Thoracic aorta (tissue), 2 donors: ENCODE measurements at regions not wholly inside any gene's neighbourhood (a gene's known extent, or its start where the extent isn't known, plus 50 kb on each side); places are given as distances from the start of the nearest gene placed in this dataset.

Experiments used
- ATAC-seq: fragments of 150-250 bp; one replicate; pipeline ENCODE4 v1.8.0; 2017; ENCODE audit warnings: low read depth; ENCODE audit not compliant: insufficient number of reproducible peaks, low FRiP score
- DNase-seq: peaks from one replicate; pipeline ENCODE4 v3.0.0-alpha.2; 2020; ENCODE audit warnings: low spot score
- H3K27ac ChIP-seq, 2 donors: fragments of 200-600 bp; sonication (generic); 1 replicate in 1 of 2; 2 replicates in 1 of 2; pipeline ENCODE4 v1.5.1; 2016; ENCODE audit warnings: mild to moderate bottlenecking in 2 of 2, moderate library complexity in 2 of 2
- H3K27me3 ChIP-seq: fragments of 200-600 bp; sonication (generic); replicated peaks from 2 replicates; pipeline ENCODE4 v1.6.0; 2016; ENCODE audit warnings: mild to moderate bottlenecking; ENCODE audit not compliant: insufficient read depth
- H3K36me3 ChIP-seq: fragments of 200-600 bp; sonication (generic); one replicate; pipeline ENCODE4 v1.5.1; 2016
- H3K4me1 ChIP-seq, 2 donors: fragments of 200-600 bp; sonication (generic); 1 replicate in 1 of 2; 2 replicates in 1 of 2; pipeline versions ENCODE4 v1.5.1 to v1.6.0; 2016; ENCODE audit warnings: low read depth in 2 of 2, mild to moderate bottlenecking in 1 of 2; ENCODE audit not compliant: control insufficient read depth in 1 of 2
- H3K4me3 ChIP-seq: fragments of 200-600 bp; sonication (generic); 2 replicates; pipeline ENCODE4 v1.5.1; 2016; ENCODE audit warnings: mild to moderate bottlenecking
- H3K9me3 ChIP-seq: fragments of 200-600 bp; sonication (generic); 2 replicates; pipeline ENCODE4 v1.5.1; 2016
- CTCF ChIP-seq: fragments of 200-600 bp; sonication (generic); IDR thresholded peaks from one replicate; pipeline ENCODE4 v1.5.1; 2019; ENCODE audit warnings: antibody characterized with exemption

- no peak overlapping the region for H3K27ac ChIP-seq
- no peak overlapping the region for H3K4me3 ChIP-seq
- no peaks in the 10 kb centered on the region for H3K9me3 ChIP-seq
- no peak for ATAC-seq
- H3K27me3 ChIP-seq = no peaks in the 10 kb centered on the region
- no peak for TF ChIP-seq CTCF
- H3K4me1 ChIP-seq = peaks cover 0 to 11% of the 10 kb centered on the region in 2 donors
- no peaks in the 10 kb centered on the region for H3K36me3 ChIP-seq
- no peak for DNase-seq
These were observed 192.1 kb upstream of the KIF2B start for GRCh38 chr17:53630638-53631037.

GRCh38 chr17:53630115-53630514 is 192.6 kb upstream of the KIF2B start:
- TF ChIP-seq CTCF = no peak
- H3K9me3 ChIP-seq = no peaks in the 10 kb centered on the region
- DNase-seq (no peak), ATAC-seq (no peak)
- H3K27me3 ChIP-seq = no peaks in the 10 kb centered on the region
- H3K27ac ChIP-seq = no peak overlapping the region
- peaks cover 0 to 11% of the 10 kb centered on the region in 2 donors for H3K4me1 ChIP-seq
- H3K36me3 ChIP-seq = no peaks in the 10 kb centered on the region
- H3K4me3 ChIP-seq = no peak overlapping the region

GRCh38 chr17:53629188-53629587 is 193.5 kb upstream of the KIF2B start:
- H3K4me3 ChIP-seq = no peak overlapping the region
- H3K36me3 ChIP-seq = no peaks in the 10 kb centered on the region
- no peaks in the 10 kb centered on the region for H3K9me3 ChIP-seq
- peaks cover 0 to 11% of the 10 kb centered on the region in 2 donors for H3K4me1 ChIP-seq
- no peaks in the 10 kb centered on the region for H3K27me3 ChIP-seq
- no peak for TF ChIP-seq CTCF
- no peak overlapping the region for H3K27ac ChIP-seq
- ATAC-seq (no peak), DNase-seq (no peak)

- TF ChIP-seq CTCF = no peak
- no peak for ATAC-seq
These were observed 194.7 kb upstream of the KIF2B start for GRCh38 chr17:53628011-53628410.

GRCh38 chr17:53627511-53627910 is 195.2 kb upstream of the KIF2B start:
- Histone ChIP-seq H3K9me3 (no peaks in the 10 kb centered on the region), H3K27me3 (no peaks in the 10 kb centered on the region), H3K27ac (no peak overlapping the region), H3K4me1 (peaks cover 0 to 11% of the 10 kb centered on the region in 2 donors), H3K36me3 (no peaks in the 10 kb centered on the region), H3K4me3 (no peak overlapping the region)
- DNase-seq (no peak), ATAC-seq (no peak)
- no peak for TF ChIP-seq CTCF

More at GRCh38 chr17:53628011-53628410, 194.7 kb upstream of the KIF2B start:
- H3K36me3 ChIP-seq = no peaks in the 10 kb centered on the region
- H3K27ac ChIP-seq = no peak overlapping the region
- no peaks in the 10 kb centered on the region for H3K9me3 ChIP-seq
- no peaks in the 10 kb centered on the region for H3K27me3 ChIP-seq
- peaks cover 0 to 11% of the 10 kb centered on the region in 2 donors for H3K4me1 ChIP-seq
- no peak for DNase-seq
- H3K4me3 ChIP-seq = no peak overlapping the region
